GM23338 (cell line): ENCODE measurements at regions not wholly inside any gene's neighbourhood (a gene's known extent, or its start where the extent isn't known, plus 50 kb on each side); places are given as distances from the start of the nearest gene placed in this dataset.

Source experiments
- ATAC-seq: fragments of 200-7000 bp; cut with Tn5 transposase; 3 replicates; pipeline ENCODE4 v1.9.1; 2020
- DNase-seq: peaks from one replicate; pipeline ENCODE4 v3.0.0-alpha.2; 2015; ENCODE audit warnings: low spot score
- H2AFZ ChIP-seq: fragments of 200-600 bp; sonication (generic); 2 replicates; pipeline ENCODE4 v1.8.0; 2016; ENCODE audit warnings: antibody characterized with exemption, mild to moderate bottlenecking, moderate library complexity
- H3F3A ChIP-seq: fragments of 200-600 bp; sonication (generic); replicated peaks from 2 replicates; pipeline ENCODE4 v1.8.0; 2017; ENCODE audit warnings: antibody characterized with exemption, mixed run types, low read depth
- H3K27ac ChIP-seq: fragments of 200-600 bp; sonication (generic); 2 replicates; pipeline ENCODE4 v1.6.1; 2016; ENCODE audit warnings: low read depth
- H3K27me3 ChIP-seq: fragments of 200-600 bp; sonication (generic); 2 replicates; pipeline ENCODE4 v1.8.0; 2016; ENCODE audit warnings: mild to moderate bottlenecking, mixed run types, moderate library complexity; ENCODE audit not compliant: insufficient read depth
- H3K36me3 ChIP-seq: fragments of 200-600 bp; sonication (generic); 2 replicates; pipeline ENCODE4 v1.8.0; 2016; ENCODE audit warnings: mild to moderate bottlenecking; ENCODE audit not compliant: insufficient read depth
- H3K4me1 ChIP-seq: fragments of 200-600 bp; sonication (generic); 2 replicates; pipeline ENCODE4 v1.8.0; 2016; ENCODE audit warnings: mild to moderate bottlenecking, moderate library complexity; ENCODE audit not compliant: insufficient read depth
- H3K4me2 ChIP-seq: fragments of 200-600 bp; sonication (generic); 2 replicates; pipeline ENCODE4 v1.7.1; 2017; ENCODE audit warnings: mixed run types
- H3K4me3 ChIP-seq: fragments of 200-600 bp; sonication (generic); 2 replicates; pipeline ENCODE4 v1.6.1; 2016; ENCODE audit warnings: mixed run types
- H3K79me2 ChIP-seq: fragments of 200-600 bp; sonication (generic); replicated peaks from 2 replicates; pipeline ENCODE4 v1.8.0; 2017; ENCODE audit warnings: mild to moderate bottlenecking; ENCODE audit not compliant: insufficient read depth
- H3K9me2 ChIP-seq: fragments of 200-600 bp; sonication (generic); 2 replicates; pipeline ENCODE4 v1.8.0; 2017; ENCODE audit not compliant: insufficient read depth
- H4K20me1 ChIP-seq: fragments of 200-600 bp; sonication (generic); replicated peaks from 2 replicates; pipeline ENCODE4 v1.8.0; 2017; ENCODE audit warnings: mild to moderate bottlenecking; ENCODE audit not compliant: insufficient read depth
- H3K27ac Mint-ChIP-seq: 2 replicates; pipeline ENCODE4 v1.8.0; 2020; ENCODE audit warnings: inconsistent platforms, mild to moderate bottlenecking, moderate library complexity, mixed read lengths
- H3K27me3 Mint-ChIP-seq: 3 replicates; pipeline ENCODE4 v1.8.0; 2022; ENCODE audit warnings: low read depth, mild to moderate bottlenecking, moderate library complexity, mixed read lengths, inconsistent platforms; ENCODE audit not compliant: insufficient read depth, poor library complexity
- H3K36me3 Mint-ChIP-seq: 3 replicates; pipeline ENCODE4 v1.8.0; 2021; ENCODE audit warnings: low read depth, mild to moderate bottlenecking, inconsistent platforms, moderate library complexity, mixed read lengths
- H3K4me1 Mint-ChIP-seq: 3 replicates; pipeline ENCODE4 v1.8.0; 2020; ENCODE audit warnings: mild to moderate bottlenecking, inconsistent platforms, mixed read lengths
- H3K4me3 Mint-ChIP-seq: 3 replicates; pipeline ENCODE4 v1.8.0; 2021; ENCODE audit warnings: moderate library complexity, mild to moderate bottlenecking, inconsistent platforms, mixed read lengths
- H3K9me3 Mint-ChIP-seq: 3 replicates; pipeline ENCODE4 v1.8.0; 2020; ENCODE audit warnings: moderate library complexity, mild to moderate bottlenecking, inconsistent platforms, mixed read lengths
- CTCF ChIP-seq, 2 experiments: fragments of 200-600 bp in 1 of 2; sonication (generic) in 1 of 2; conservative IDR thresholded peaks; 2 replicates each; pipeline versions ENCODE4 v1.5.1 to v1.6.1; 2016 to 2017; ENCODE audit warnings: antibody characterized with exemption in 2 of 2, low read depth in 2 of 2, mild to moderate bottlenecking in 2 of 2, moderate library complexity in 1 of 2
- ETS1 ChIP-seq: IDR thresholded peaks from 2 replicates; pipeline ENCODE4 v1.6.1; 2016; ENCODE audit warnings: antibody characterized with exemption
- EZH2phosphoT487 ChIP-seq: fragments of 200-600 bp; sonication (generic); IDR thresholded peaks from one replicate; pipeline ENCODE4 v1.8.1; 2018; ENCODE audit warnings: antibody characterized with exemption; ENCODE audit not compliant: unreplicated experiment
- JUNB ChIP-seq: IDR thresholded peaks from one replicate; pipeline ENCODE4 v1.6.1; 2016; ENCODE audit warnings: antibody characterized with exemption; ENCODE audit not compliant: unreplicated experiment
- NANOG ChIP-seq: IDR thresholded peaks from 2 replicates; pipeline ENCODE4 v1.6.1; 2016; ENCODE audit warnings: antibody characterized with exemption, borderline replicate concordance
- POLR2AphosphoS5 ChIP-seq: IDR thresholded peaks from 2 replicates; pipeline ENCODE4 v1.6.1; 2016; ENCODE audit warnings: antibody characterized with exemption, low read depth
- REST ChIP-seq: IDR thresholded peaks from one replicate; pipeline ENCODE4 v1.6.1; 2018; ENCODE audit warnings: antibody characterized with exemption; ENCODE audit not compliant: unreplicated experiment
- STAT1 ChIP-seq: IDR thresholded peaks from one replicate; pipeline ENCODE4 v1.6.1; 2016; ENCODE audit warnings: antibody characterized with exemption; ENCODE audit not compliant: unreplicated experiment
- ZNF331 ChIP-seq: fragments of 250-450 bp; sonication (Bioruptor Pico); IDR thresholded peaks from 2 replicates; pipeline ENCODE4 v1.5.0; 2020; ENCODE audit warnings: low read depth, mild to moderate bottlenecking, moderate library complexity
- ZNF462 ChIP-seq: fragments of 250-450 bp; sonication (Bioruptor Pico); IDR thresholded peaks from 2 replicates; pipeline ENCODE4 v1.5.0; 2020; ENCODE audit warnings: mild to moderate bottlenecking, moderate library complexity

- TF ChIP-seq REST (no peak), JUNB (no peak)
Observed at GRCh38 chr5:89105171-89105695, 222.2 kb upstream of the MEF2C start (continued).

GRCh38 chr5:89098199-89098756 lies 215.3 kb upstream of the MEF2C start:
- DNase-seq (no peak), ATAC-seq (no peak)
- Histone ChIP-seq H3K36me3 (no peaks in the 10 kb centered on the region), H3K4me2 (no peak overlapping the region), H3K4me1 (no peaks in the 10 kb centered on the region; the same call in 1 of the 2 replicates), H3F3A (no peaks in the 10 kb centered on the region), H3K79me2 (no peaks in the 10 kb centered on the region), H3K4me3 (no peak overlapping the region), H4K20me1 (no peaks in the 10 kb centered on the region), H3K9me2 (no peaks in the 10 kb centered on the region), H3K27me3 (no peaks in the 10 kb centered on the region), H2AFZ (no peak overlapping the region), H3K27ac (no peak overlapping the region)
- Mint-ChIP-seq H3K36me3 (no peaks in the 10 kb centered on the region), H3K9me3 (no peaks in the 10 kb centered on the region), H3K27me3 (no peaks in the 10 kb centered on the region), H3K27ac (no peak overlapping the region), H3K4me1 (peaks cover 7% of the 10 kb centered on the region; the same call in 2 of the 3 replicates), H3K4me3 (no peak overlapping the region)
- TF ChIP-seq POLR2AphosphoS5 (no peak), ETS1 (no peak), STAT1 (no peak), ZNF462 (CRISPR knock-in tag) (no peak), ZNF331 (no peak), EZH2phosphoT487 (no peak), NANOG (no peak), JUNB (no peak), CTCF (conservative IDR thresholded peaks at IDR 0.05; ENCODE audit: low read depth in 2 of 2) (no peak)
